SK-N-SH (cell line): ENCODE measurements at regions not wholly inside any gene's neighbourhood (a gene's known extent, or its start where the extent isn't known, plus 50 kb on each side); places are given as distances from the start of the nearest gene placed in this dataset.

Source experiments
- CTCF ChIA-PET: fragments of 300-600, 350-600 bp; formaldehyde crosslinking; extraction: SDS; loops from one replicate; lab custom pipeline; 2021; lab: Yijun Ruan, JAX
- POLR2A ChIA-PET: fragments of 350-600 bp; sonication (Branson Sonifier 250); formaldehyde crosslinking; extraction: SDS; loops from one replicate; lab custom pipeline; 2020; ENCODE audit warnings: antibody characterized with exemption, inconsistent platforms; lab: Yijun Ruan, JAX
- DNase-seq: peaks from one replicate; pipeline ENCODE4 v3.0.0; 2012
- H2AFZ ChIP-seq: fragments of 200-600 bp; sonication (generic); 2 replicates; pipeline ENCODE4 v1.8.1; 2016; ENCODE audit warnings: antibody characterized with exemption, mild to moderate bottlenecking, low read depth
- H3F3A ChIP-seq: fragments of 200-600 bp; sonication (generic); replicated peaks from 2 replicates; pipeline ENCODE3; 2016; ENCODE audit warnings: antibody characterized with exemption, mild to moderate bottlenecking; ENCODE audit not compliant: insufficient read depth
- H3K27ac ChIP-seq, 2 experiments: fragments of 200-500 bp in 1 of 2; fragments of 200-600 bp in 1 of 2; sonication (Bioruptor generic) in 1 of 2; sonication (generic), shearing (Covaris generic) in 1 of 2; 2 replicates each; pipeline versions ENCODE4 v1.5.1 to v1.6.1; 2014 to 2016; ENCODE audit warnings: low read depth in 2 of 2, inconsistent platforms in 1 of 2, low read length in 1 of 2, mild to moderate bottlenecking in 1 of 2, mixed read lengths in 1 of 2
- H3K27me3 ChIP-seq: fragments of 200-600 bp; sonication (generic), shearing (Covaris generic); 2 replicates; pipeline ENCODE4 v1.6.1; 2016; ENCODE audit warnings: mixed run types; ENCODE audit not compliant: insufficient read depth
- H3K36me3 ChIP-seq, 2 experiments: fragments of 200-500 bp in 1 of 2; fragments of 200-600 bp in 1 of 2; sonication (Bioruptor generic) in 1 of 2; sonication (generic) in 1 of 2; replicated peaks in 1 of 2; 2 replicates each; pipeline versions ENCODE3 to v1.5.1; 2014 to 2016; ENCODE audit warnings: low read length in 1 of 2, mild to moderate bottlenecking in 1 of 2; ENCODE audit not compliant: insufficient read depth in 2 of 2, control insufficient read depth in 1 of 2
- H3K4me1 ChIP-seq, 2 experiments: fragments of 200-500 bp in 1 of 2; fragments of 200-600 bp in 1 of 2; sonication (Bioruptor generic) in 1 of 2; sonication (generic), shearing (Covaris generic) in 1 of 2; 2 replicates each; pipeline versions ENCODE4 v1.5.1 to v1.6.1; 2014 to 2016; ENCODE audit warnings: low read depth in 1 of 2, low read length in 1 of 2, mixed run types in 1 of 2; ENCODE audit not compliant: insufficient read depth in 2 of 2, control insufficient read depth in 1 of 2
- H3K4me2 ChIP-seq: fragments of 200-600 bp; sonication (generic), shearing (Covaris generic); 2 replicates; pipeline ENCODE4 v1.6.1; 2017; ENCODE audit warnings: mixed run types
- H3K4me3 ChIP-seq, 2 experiments: fragments of 200-500 bp in 1 of 2; fragments of 200-600 bp in 1 of 2; sonication (Bioruptor generic) in 1 of 2; sonication (generic), shearing (Covaris generic) in 1 of 2; 2 replicates each; pipeline versions ENCODE4 v1.5.1 to v1.8.1; 2014 to 2016; ENCODE audit warnings: low read depth in 2 of 2, inconsistent platforms in 1 of 2, low read length in 1 of 2, mild to moderate bottlenecking in 1 of 2, mixed read lengths in 1 of 2, moderate library complexity in 1 of 2
- H3K79me2 ChIP-seq: fragments of 200-600 bp; sonication (generic); 2 replicates; pipeline ENCODE4 v1.8.1; 2017; ENCODE audit warnings: mild to moderate bottlenecking; ENCODE audit not compliant: insufficient read depth
- H3K9ac ChIP-seq: fragments of 200-600 bp; sonication (generic); 2 replicates; pipeline ENCODE4 v1.6.1; 2017; ENCODE audit warnings: mixed run types
- H3K9me2 ChIP-seq: fragments of 200-600 bp; sonication (generic); 2 replicates; pipeline ENCODE4 v1.6.1; 2017; ENCODE audit warnings: mixed run types
- H3K9me3 ChIP-seq: fragments of 200-600 bp; sonication (generic); 2 replicates; pipeline ENCODE4 v1.6.1; 2017; ENCODE audit warnings: mixed run types, mild to moderate bottlenecking, moderate library complexity
- H4K20me1 ChIP-seq: fragments of 200-600 bp; sonication (generic); 2 replicates; pipeline ENCODE4 v1.6.1; 2017; ENCODE audit warnings: mild to moderate bottlenecking, mixed run types; ENCODE audit not compliant: insufficient read depth
- FOXJ3 ChIP-seq: sonication (generic); formaldehyde crosslinking; IDR thresholded peaks from 2 replicates; pipeline ENCODE4 v1.5.1; 2020; ENCODE audit warnings: mild to moderate bottlenecking, missing genetic modification reagents
- FOXM1 ChIP-seq: IDR thresholded peaks from 2 replicates; pipeline ENCODE4 v1.4.0; 2012; ENCODE audit warnings: low read depth, mild to moderate bottlenecking
- IRF3 ChIP-seq: fragments of 150-350 bp; IDR thresholded peaks from 2 replicates; pipeline ENCODE4 v1.6.1; 2016; ENCODE audit warnings: mild to moderate bottlenecking, low read depth, low read length
- MEF2A ChIP-seq: IDR thresholded peaks from 2 replicates; pipeline ENCODE4 v1.4.0; 2012; ENCODE audit warnings: low read depth, borderline replicate concordance
- RAD21 ChIP-seq: IDR thresholded peaks from 2 replicates; pipeline ENCODE4 v1.6.1; 2012; ENCODE audit warnings: mild to moderate bottlenecking, low read length
- SMC3 ChIP-seq: IDR thresholded peaks from 2 replicates; pipeline ENCODE4 v1.6.1; 2012; ENCODE audit warnings: low read depth, low read length, improper control_type of control experiment
- WGBS: methylation state at CpG from one replicate; pipeline ENCODE4 v1.1.6; 2017; ENCODE audit warnings: low lambda C conversion rate; 5-methylcytosine and 5-hydroxymethylcytosine counted together
- TF ChIP-seq, protein P1 (sequence below): IDR thresholded peaks from 2 replicates; pipeline ENCODE4 v1.4.0; 2012; ENCODE audit warnings: low read depth, borderline replicate concordance
- TF ChIP-seq, protein P2 (sequence below): IDR thresholded peaks from 2 replicates; pipeline ENCODE4 v1.4.0; 2012; ENCODE audit warnings: low read depth
- TF ChIP-seq, protein P3 (sequence below): fragments of 200-600 bp; sonication (generic); IDR thresholded peaks from 2 replicates; pipeline ENCODE4 v1.6.1; 2017; ENCODE audit warnings: antibody characterized with exemption, mild to moderate bottlenecking, moderate library complexity

DNA sequence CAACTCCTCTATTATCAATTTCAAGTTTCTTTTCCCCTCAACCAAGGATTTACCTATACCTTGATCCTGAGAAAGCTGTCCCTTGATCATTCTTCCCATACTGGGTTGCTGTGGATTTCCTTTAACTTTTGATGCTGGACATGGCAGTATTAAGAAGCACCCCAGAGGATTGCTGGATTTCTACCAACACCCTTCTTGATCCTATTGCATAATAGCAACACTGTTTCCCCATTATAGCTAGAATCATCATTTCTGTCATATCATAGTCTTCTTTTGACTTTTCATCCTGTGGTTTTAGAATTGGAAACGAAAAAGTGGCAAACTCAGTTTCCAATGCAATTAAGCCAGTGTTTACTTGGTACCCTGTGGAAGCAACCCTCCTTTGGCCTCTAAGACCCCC lies 154.9 kb downstream of the ARRDC3 start (continued):
- TF ChIP-seq IRF3: no peak
- no peak for TF ChIP-seq FOXM1
- TF ChIP-seq MEF2A: no peak
- no peak for TF ChIP-seq FOXJ3 (CRISPR knock-in tag)

DNA sequence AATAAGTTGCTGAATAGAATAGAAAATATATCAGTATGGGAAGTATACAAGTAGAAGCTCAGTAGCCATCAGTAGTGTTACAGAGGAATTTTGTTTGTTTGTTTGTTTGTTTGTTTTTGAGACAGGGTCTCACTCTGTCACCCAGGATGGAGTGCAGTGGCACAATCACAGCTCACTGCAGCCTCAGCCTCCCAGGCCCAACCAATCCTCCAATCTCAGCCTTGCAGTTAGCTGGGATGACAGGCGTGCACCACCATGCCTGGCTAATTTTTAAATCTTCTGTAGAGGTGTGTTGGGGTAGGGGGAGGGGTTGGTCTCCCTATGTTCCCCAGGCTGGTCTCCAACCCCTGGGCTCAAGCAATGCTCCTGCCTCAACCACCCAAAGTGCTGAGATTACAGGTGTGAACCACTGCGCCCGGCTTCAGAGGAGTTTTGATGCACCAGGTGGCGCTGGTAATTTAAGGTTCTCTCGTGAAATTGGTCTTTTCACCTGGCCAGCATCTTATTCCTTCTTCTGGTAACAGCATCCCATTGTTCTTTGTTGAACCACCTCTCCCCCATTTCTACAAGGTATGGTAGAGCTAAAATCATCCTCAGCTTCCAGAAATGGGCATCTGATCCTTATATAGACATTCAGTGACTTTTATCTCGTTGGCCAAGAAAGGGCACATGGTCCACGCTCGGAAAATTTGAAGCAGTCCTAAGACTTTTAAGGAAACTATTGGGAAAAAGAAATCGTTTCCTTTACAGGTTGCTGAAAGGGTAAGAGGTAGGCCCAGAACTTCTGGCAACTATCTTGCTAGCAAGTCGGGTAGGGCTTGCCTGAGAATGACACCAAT lies 157.1 kb downstream of the ARRDC3 start:
- H3K4me1 ChIP-seq: peaks cover 0 to 4% of the 10 kb centered on the region in 2 experiments; a peak in 1 of 4 replicates
- H3K4me3 ChIP-seq: no peak overlapping the region
- TF ChIP-seq, protein P1, sequence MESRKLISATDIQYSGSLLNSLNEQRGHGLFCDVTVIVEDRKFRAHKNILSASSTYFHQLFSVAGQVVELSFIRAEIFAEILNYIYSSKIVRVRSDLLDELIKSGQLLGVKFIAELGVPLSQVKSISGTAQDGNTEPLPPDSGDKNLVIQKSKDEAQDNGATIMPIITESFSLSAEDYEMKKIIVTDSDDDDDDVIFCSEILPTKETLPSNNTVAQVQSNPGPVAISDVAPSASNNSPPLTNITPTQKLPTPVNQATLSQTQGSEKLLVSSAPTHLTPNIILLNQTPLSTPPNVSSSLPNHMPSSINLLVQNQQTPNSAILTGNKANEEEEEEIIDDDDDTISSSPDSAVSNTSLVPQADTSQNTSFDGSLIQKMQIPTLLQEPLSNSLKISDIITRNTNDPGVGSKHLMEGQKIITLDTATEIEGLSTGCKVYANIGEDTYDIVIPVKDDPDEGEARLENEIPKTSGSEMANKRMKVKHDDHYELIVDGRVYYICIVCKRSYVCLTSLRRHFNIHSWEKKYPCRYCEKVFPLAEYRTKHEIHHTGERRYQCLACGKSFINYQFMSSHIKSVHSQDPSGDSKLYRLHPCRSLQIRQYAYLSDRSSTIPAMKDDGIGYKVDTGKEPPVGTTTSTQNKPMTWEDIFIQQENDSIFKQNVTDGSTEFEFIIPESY: no peak
- TF ChIP-seq, protein P2, sequence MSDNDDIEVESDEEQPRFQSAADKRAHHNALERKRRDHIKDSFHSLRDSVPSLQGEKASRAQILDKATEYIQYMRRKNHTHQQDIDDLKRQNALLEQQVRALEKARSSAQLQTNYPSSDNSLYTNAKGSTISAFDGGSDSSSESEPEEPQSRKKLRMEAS: no peak
- TF ChIP-seq, protein P3, sequence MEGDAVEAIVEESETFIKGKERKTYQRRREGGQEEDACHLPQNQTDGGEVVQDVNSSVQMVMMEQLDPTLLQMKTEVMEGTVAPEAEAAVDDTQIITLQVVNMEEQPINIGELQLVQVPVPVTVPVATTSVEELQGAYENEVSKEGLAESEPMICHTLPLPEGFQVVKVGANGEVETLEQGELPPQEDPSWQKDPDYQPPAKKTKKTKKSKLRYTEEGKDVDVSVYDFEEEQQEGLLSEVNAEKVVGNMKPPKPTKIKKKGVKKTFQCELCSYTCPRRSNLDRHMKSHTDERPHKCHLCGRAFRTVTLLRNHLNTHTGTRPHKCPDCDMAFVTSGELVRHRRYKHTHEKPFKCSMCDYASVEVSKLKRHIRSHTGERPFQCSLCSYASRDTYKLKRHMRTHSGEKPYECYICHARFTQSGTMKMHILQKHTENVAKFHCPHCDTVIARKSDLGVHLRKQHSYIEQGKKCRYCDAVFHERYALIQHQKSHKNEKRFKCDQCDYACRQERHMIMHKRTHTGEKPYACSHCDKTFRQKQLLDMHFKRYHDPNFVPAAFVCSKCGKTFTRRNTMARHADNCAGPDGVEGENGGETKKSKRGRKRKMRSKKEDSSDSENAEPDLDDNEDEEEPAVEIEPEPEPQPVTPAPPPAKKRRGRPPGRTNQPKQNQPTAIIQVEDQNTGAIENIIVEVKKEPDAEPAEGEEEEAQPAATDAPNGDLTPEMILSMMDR: peak; percentile 37
- TF ChIP-seq SMC3: peak; percentile 56
- peak; percentile 68 for TF ChIP-seq RAD21
- no peaks in the 10 kb centered on the region for H3K27me3 ChIP-seq
- H3K9ac ChIP-seq: no peak overlapping the region
- no peaks in the 10 kb centered on the region for H3K36me3 ChIP-seq
- DNase-seq: no peak
- no peak overlapping the region for H2AFZ ChIP-seq
- H3K27ac ChIP-seq: no peak overlapping the region
- H3K79me2 ChIP-seq: no peaks in the 10 kb centered on the region
- H3K4me2 ChIP-seq: no peak overlapping the region
- WGBS: 83% methylated on average over 10 of the region's 10 CpGs
- H3K9me2 ChIP-seq: no peaks in the 10 kb centered on the region
- ChIA-PET CTCF (interaction anchor here (0.7 to 3.8 kb wide), 10 partner anchors 12 to 361 kb away, joined by 3 to 39 read pairs (median 4); partner anchors contain the start of gene ARRDC3), POLR2A (interaction anchor here (1.0 kb wide), 1 partner anchor 155 kb away, joined by 3 read pairs; no protein-coding TSS in a partner anchor)
- no peaks in the 10 kb centered on the region for H3K9me3 ChIP-seq
- no peaks in the 10 kb centered on the region for H3F3A ChIP-seq
- no peaks in the 10 kb centered on the region for H4K20me1 ChIP-seq
